GM12873 (cell line): ENCODE measurements at regions not wholly inside any gene's neighbourhood (a gene's known extent, or its start where the extent isn't known, plus 50 kb on each side); places are given as distances from the start of the nearest gene placed in this dataset.

Experiments used
- TF ChIP-seq, protein P1 (sequence below): IDR thresholded peaks from 2 replicates; pipeline ENCODE4 v1.5.1; 2012; ENCODE audit warnings: low read depth, mild to moderate bottlenecking, moderate library complexity, low read length, control low read depth; ENCODE audit not compliant: insufficient read depth; ENCODE audit errors: missing control alignments

DNA sequence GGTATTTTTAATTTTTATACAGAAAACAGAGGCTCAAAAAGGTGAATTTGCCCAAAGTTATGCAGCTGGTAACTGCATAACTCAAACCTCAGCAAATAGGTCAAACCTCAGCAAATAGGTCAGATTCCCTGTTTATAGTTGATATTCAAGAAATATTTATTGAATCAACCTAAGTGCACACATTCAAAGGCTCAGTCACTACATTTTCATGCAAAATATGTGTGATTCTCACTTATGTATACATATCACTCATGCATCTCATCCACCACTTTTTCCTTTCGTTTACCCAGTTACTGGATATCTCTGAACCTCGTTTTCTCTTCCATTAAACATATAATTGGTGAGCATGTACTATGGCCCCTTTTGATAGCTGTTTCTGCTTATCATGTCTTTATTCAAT lies 158.3 kb upstream of the C1orf21 start:
- TF ChIP-seq, protein P1, sequence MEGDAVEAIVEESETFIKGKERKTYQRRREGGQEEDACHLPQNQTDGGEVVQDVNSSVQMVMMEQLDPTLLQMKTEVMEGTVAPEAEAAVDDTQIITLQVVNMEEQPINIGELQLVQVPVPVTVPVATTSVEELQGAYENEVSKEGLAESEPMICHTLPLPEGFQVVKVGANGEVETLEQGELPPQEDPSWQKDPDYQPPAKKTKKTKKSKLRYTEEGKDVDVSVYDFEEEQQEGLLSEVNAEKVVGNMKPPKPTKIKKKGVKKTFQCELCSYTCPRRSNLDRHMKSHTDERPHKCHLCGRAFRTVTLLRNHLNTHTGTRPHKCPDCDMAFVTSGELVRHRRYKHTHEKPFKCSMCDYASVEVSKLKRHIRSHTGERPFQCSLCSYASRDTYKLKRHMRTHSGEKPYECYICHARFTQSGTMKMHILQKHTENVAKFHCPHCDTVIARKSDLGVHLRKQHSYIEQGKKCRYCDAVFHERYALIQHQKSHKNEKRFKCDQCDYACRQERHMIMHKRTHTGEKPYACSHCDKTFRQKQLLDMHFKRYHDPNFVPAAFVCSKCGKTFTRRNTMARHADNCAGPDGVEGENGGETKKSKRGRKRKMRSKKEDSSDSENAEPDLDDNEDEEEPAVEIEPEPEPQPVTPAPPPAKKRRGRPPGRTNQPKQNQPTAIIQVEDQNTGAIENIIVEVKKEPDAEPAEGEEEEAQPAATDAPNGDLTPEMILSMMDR, result no peak

DNA sequence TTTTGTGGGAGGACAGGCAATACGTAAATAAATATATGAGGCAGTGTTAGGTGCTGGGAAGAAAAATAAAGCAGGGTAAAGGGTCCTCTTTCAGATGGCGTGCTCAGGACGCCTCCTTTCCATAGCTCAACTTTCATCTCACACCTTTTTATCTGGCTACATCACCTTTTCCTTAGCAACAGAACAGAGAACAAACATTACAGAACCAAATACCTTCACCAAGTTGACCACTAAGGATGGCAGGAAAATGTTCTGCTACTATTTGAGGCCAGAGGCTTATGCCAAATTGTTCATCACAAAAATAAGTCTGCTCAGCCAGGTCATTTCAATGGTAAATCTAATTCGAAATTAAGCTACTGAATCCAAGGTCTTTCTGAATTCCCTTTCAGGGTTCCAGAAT lies 149.2 kb upstream of the C1orf21 start:
- TF ChIP-seq, protein P1, result no peak

DNA sequence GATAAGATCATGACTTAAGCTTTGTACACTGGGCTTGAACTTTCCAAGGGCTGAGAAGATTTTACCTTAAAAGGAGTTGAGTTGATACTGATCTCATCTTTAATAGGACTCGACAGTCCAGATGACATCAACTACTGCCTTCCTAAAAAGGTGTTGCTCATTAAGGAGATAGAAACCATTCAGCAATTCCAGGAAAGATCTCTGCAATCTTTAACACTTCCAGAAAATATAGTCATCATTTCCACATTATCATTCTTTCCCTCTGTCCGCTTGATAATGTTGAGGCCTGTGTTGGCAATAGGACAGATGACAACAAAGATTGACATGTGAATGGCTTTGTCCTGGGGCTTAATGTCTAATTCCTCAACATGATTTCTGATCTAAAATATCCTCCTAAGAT lies 145.4 kb upstream of the C1orf21 start:
- TF ChIP-seq, protein P1, result no peak

DNA sequence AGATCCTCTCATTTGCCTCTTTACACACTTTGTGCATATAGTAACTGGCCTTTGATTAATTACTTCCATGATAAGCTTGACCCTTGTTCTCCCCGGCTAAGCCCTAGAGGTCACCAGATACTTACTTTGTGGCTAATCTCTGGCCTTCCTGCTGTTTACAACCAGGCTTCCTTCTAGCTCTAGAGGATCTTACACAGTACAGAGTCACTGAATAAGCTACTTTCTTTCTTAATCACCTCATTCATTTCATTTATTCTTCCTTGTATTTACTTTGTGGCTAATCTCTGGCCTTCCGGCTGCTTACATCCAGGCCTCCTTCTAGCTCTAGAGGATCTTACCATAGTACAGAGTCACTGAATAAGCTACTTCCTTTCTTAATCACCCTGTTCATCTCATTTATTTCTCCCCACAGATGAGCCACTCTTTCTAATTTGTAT lies 144.3 kb upstream of the C1orf21 start:
- TF ChIP-seq, protein P1, result no peak

DNA sequence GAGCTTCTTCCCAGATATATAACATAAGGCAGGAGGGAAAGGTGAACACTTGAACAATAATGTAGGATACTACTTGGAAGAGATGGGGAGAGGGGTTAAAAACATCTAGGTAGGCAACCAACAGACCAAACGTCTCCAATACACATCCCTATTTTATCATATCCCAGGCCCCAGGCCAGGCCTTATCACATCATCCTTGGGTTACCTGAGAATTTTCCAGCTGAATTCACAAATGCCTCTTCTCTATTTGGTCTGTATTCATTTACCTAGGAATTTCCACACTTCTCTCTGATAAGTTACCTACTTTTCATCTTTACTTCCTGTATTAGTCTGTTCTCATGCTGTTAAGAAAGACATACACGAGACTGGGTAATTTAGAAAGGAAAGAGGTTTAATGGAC lies 141.9 kb upstream of the C1orf21 start:
- TF ChIP-seq, protein P1, result no peak

DNA sequence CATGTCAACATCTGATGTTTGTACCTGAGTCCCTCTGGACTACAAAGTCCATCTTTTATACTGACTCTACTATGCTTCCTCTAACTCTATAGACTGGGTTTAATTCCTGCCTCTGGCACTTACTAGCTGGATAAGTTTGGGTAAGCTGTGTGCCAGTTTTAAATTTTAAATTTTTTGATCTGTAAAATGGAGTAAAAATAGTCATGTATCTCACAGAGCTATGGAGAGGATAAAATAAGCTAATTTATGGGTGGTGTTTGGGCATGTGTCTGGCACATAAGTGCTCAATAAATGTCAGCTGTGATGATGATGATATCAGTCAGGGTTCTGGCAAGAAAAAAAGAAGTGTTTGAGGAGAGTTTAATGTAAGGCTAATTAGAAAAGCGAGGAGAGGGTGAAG lies 139.2 kb upstream of the C1orf21 start:
- TF ChIP-seq, protein P1, result no peak

DNA sequence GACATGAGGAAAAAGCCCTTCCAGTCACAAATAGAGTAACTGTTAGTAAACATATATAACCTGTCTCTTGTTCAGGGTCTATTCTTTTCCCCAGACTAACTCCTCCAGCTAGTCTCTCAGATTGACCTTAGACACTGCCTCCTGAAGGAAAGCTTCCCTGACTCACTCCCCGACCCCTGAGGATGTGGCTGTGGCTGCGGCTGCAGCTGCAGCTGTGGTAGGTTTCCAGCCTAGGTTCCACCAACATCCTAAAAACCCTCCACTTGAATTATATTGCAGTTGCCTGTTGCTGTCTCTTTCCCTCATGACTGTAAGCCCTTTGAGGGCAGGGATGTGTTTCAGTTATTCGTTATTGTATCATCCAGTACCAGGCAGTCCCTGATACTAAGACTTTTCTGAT lies 132.9 kb upstream of the C1orf21 start:
- TF ChIP-seq, protein P1, result no peak

DNA sequence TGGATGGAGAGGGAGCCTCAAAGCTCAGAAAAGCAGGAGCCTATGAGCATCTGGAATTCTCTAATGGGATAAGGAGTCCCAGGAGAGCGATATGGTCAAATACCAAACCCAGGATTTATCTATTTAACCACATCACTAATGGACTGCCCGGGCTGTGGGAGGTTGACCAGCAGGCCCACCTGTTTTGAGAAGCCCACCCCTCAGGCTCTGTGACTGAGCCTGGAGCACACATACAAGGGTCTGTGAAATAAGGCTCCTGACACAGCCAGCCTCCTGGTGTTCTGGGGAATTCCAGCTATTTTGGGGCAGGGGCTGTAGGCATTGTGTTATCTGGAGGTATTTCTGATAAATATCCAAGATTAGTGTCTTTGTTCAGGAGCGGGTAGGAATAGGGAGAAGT lies 132.0 kb upstream of the C1orf21 start:
- TF ChIP-seq, protein P1, result no peak
